ENCODE measurements at regions not wholly inside any gene's neighbourhood (a gene's known extent, or its start where the extent isn't known, plus 50 kb on each side); places are given as distances from the start of the nearest gene placed in this dataset.

DNA sequence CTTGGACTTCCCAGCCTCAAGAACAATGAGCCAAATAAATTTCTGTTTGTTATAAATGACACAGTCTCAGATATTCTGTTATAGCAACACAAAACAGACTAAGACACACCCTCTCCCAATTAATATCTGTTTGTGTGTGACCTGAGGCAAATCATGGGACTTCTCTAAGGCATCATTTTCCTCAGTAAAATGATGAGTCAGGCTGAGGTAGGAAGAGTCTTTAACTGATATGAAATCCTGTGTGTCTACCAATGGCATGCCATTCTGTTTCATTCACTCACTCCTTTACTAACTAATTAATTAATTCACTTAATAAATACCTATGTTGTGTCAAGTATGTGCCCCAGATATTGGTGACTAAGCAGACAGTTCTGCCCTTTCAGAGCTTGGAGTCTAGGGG, 258.4 kb upstream of the CRY1 start:
- Histone ChIP-seq H3K4me3 (ENCODE audit: low read depth, low read length) (no peak overlapping the region), H3K27me3 (ENCODE audit: insufficient read depth, low read depth, severe bottlenecking) (no peaks in the 10 kb centered on the region), H3K27ac (no peak overlapping the region), H3K36me3 (no peaks in the 10 kb centered on the region), H3K9me3 (ENCODE audit: severe bottlenecking) (no peaks in the 10 kb centered on the region)
- no peak for DNase-seq
- TF ChIP-seq, protein P1, sequence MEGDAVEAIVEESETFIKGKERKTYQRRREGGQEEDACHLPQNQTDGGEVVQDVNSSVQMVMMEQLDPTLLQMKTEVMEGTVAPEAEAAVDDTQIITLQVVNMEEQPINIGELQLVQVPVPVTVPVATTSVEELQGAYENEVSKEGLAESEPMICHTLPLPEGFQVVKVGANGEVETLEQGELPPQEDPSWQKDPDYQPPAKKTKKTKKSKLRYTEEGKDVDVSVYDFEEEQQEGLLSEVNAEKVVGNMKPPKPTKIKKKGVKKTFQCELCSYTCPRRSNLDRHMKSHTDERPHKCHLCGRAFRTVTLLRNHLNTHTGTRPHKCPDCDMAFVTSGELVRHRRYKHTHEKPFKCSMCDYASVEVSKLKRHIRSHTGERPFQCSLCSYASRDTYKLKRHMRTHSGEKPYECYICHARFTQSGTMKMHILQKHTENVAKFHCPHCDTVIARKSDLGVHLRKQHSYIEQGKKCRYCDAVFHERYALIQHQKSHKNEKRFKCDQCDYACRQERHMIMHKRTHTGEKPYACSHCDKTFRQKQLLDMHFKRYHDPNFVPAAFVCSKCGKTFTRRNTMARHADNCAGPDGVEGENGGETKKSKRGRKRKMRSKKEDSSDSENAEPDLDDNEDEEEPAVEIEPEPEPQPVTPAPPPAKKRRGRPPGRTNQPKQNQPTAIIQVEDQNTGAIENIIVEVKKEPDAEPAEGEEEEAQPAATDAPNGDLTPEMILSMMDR (IDR thresholded peaks at IDR 0.05; ENCODE audit: low read depth, low read length), result no peak

DNA sequence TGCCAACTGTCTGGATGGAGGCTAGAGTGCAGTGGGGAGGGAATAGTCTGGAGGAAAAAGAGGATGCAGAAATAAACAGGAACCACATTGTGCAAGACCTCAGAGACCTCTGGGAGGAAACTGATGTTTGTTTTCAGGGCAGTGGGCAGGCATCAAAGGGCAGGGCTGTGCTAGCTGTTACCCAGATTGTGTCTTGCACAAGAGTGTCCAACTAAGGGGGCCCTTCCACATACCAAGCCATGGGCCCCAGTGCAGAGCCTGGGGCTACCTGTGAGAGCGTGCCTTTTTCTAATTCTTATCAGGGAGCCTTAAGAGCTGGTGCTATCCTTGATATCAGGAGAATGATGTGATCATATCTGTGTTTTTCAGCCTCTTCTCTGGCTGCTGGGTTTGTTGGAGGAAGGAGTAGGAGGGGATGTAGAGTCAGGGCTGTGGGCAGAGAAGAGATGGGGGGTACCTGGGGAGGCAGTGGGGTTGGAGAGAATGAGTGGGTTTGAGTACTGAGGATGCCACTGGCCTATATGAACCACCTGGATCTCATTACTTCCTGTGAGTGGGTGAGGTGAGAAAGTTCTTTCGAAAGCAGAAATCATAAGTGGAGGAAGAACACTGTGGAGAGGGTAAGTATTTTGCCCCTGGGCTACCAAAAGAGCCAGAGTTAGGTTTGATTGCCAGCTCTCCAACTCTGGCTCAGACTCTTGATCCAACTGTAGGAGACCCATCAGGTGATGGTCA, 259.2 kb upstream of the CRY1 start:
- no peak for DNase-seq
- TF ChIP-seq, protein P1 (IDR thresholded peaks at IDR 0.05; ENCODE audit: low read depth, low read length), result no peak

DNA sequence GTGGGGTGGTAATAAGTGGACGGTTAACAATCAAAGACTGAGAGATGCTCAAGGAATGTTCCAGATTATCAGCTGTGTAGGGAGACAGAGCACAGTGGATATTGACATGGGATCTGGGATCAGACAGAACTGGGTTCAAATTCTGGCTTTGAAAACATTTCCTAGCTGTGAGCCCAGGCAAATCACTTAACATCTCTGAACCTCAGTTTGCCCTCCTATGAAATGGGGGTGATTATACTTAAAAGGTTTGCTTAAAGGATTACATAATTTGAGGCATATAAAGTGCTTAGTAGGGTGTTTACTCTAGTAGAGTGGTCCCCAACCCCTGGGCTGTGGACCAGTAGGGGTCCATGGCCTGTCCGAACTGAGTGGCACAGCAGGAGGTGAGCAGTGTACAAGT, 260.0 kb upstream of the CRY1 start:
- H3K27ac ChIP-seq, result no peak overlapping the region

More for the DNA sequence above, 259.2 kb upstream of the CRY1 start:
- Histone ChIP-seq H3K27me3 (ENCODE audit: insufficient read depth, low read depth, severe bottlenecking) (no peaks in the 10 kb centered on the region), H3K36me3 (no peaks in the 10 kb centered on the region), H3K9me3 (ENCODE audit: severe bottlenecking) (no peaks in the 10 kb centered on the region), H3K27ac (no peak overlapping the region), H3K4me3 (ENCODE audit: low read depth, low read length) (no peak overlapping the region)

DNA sequence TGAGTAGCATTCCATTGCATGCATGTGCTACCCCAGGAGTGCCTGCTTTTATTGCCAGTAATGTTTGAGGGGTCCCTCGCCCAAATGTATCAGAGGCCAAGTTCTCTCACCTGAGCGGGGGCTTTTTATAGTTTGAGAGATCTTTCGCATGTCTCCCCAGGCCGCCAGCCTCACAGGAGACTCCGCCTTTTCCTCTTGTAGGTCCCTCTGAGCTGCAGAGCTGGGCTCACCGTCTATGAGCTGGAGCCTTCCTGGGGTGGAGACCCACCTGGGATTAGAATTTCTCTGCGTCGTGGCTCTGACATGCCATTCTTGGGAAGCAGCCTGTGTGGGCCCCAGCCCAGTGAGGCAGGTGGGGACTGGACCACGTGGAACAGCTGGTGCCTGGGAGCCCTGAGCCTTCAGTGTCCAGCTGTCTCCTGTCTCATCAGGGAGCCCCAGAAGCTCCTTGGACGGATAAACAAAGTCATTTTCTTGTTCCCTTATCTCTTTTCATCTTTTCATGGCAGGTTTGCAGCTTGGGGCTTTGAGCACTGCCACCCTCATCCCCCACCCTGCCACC, 261.7 kb upstream of the CRY1 start:
- peak; percentile 57 for DNase-seq
- no peak overlapping the region for H3K4me3 ChIP-seq (ENCODE audit: low read depth, low read length)
- no peak overlapping the region for H3K27ac ChIP-seq
- no peaks in the 10 kb centered on the region for H3K27me3 ChIP-seq (ENCODE audit: insufficient read depth, low read depth, severe bottlenecking)
- H3K9me3 ChIP-seq (ENCODE audit: severe bottlenecking), result no peaks in the 10 kb centered on the region
- no peaks in the 10 kb centered on the region for H3K36me3 ChIP-seq
- TF ChIP-seq, protein P1 (IDR thresholded peaks at IDR 0.05; ENCODE audit: low read depth, low read length), result no peak

More for the DNA sequence above, 260.0 kb upstream of the CRY1 start:
- no peaks in the 10 kb centered on the region for H3K27me3 ChIP-seq (ENCODE audit: insufficient read depth, low read depth, severe bottlenecking)
- no peaks in the 10 kb centered on the region for H3K9me3 ChIP-seq (ENCODE audit: severe bottlenecking)
- TF ChIP-seq, protein P1 (IDR thresholded peaks at IDR 0.05; ENCODE audit: low read depth, low read length), result no peak
- DNase-seq, result no peak
- no peak overlapping the region for H3K4me3 ChIP-seq (ENCODE audit: low read depth, low read length)
- no peaks in the 10 kb centered on the region for H3K36me3 ChIP-seq

DNA sequence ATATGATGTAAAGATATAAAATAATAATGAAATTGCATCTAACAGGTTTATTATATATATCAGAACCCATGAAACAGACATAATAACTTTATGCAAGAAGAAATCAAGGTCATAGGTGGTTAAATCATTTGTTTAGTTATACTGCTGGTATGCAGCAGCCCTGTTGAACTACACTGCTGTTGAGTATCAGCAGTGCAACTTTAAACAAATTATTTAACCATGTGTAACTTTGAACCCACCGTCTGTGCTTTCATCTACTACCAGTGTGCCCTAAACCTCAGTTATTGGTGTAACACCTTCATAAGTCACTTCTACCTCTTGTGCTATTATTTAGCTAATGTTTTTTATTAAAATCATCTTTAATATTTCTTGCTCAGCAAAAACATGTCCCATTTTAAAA, 262.3 kb upstream of the CRY1 start:
- no peaks in the 10 kb centered on the region for H3K36me3 ChIP-seq
- no peak overlapping the region for H3K27ac ChIP-seq
- no peak for DNase-seq
- no peak overlapping the region for H3K4me3 ChIP-seq (ENCODE audit: low read depth, low read length)
- H3K27me3 ChIP-seq (ENCODE audit: insufficient read depth, low read depth, severe bottlenecking), result no peaks in the 10 kb centered on the region
- TF ChIP-seq, protein P1 (IDR thresholded peaks at IDR 0.05; ENCODE audit: low read depth, low read length), result no peak
- no peaks in the 10 kb centered on the region for H3K9me3 ChIP-seq (ENCODE audit: severe bottlenecking)

All from WERI-Rb-1 (cell line).